Tongue (tissue), 1 donor: ENCODE measurements at regions not wholly inside any gene's neighbourhood (a gene's known extent, or its start where the extent isn't known, plus 50 kb on each side); places are given as distances from the start of the nearest gene placed in this dataset.

ENCODE experiments used
- DNase-seq: peaks from one replicate; pipeline ENCODE4 v3.0.0-alpha.2; 2015

DNA sequence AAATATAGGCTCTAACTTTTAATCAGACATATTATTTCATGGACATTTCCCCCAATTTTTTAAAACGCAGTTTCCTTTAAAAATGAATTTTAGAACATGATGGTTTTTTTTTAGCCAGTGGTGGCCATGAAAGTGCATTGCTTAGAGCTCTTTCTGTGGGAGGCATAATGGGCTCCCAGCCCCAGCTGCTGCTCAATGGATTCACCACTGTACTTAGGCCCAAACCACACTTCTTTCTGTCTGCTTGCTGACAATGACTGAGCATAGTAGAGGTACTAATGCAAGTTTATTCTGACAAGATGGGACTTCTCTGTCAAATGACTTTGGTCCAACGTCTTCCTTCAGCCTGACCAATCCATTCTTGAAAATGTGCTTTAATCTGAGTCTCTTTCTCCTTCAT lies 400.2 kb upstream of the GRIA3 start:
- no peak for DNase-seq

DNA sequence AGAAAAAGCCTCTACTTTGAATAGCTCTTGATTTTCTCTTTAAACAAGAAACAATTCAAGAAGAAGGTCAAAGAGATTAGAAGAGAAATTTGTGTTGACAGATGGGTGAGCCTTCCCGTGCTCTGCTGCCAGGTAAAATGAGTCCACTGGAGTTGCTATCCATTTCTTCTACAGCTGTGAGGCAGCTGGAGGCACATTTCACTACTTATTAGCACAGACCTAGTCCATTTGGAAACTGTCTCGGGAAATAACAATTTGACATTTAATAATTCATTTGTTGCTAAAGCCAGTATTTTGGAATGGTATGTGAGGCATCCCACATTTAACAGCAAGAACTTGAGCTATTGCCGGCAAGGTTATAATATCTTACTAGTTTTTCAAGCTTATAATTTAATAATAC lies 396.8 kb upstream of the GRIA3 start:
- no peak for DNase-seq

DNA sequence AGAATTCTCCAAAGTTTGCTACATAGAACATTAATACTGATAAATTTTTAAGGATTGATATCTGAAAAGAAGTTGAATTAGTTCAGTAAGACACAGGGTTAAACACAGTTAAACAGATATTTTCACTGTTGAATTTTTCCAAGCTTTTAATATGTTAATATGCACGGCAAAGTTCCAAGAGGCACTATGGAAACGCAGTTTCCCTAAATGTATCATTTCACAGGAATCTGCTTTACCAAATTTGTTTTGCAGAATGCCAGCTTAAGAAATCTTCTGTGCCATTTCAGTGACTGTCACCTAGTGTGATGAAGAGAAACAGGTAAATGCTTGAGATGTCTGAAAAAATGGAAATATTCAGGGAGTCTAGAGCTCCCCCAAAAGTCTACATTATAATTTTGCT lies 395.9 kb upstream of the GRIA3 start:
- DNase-seq: no peak

DNA sequence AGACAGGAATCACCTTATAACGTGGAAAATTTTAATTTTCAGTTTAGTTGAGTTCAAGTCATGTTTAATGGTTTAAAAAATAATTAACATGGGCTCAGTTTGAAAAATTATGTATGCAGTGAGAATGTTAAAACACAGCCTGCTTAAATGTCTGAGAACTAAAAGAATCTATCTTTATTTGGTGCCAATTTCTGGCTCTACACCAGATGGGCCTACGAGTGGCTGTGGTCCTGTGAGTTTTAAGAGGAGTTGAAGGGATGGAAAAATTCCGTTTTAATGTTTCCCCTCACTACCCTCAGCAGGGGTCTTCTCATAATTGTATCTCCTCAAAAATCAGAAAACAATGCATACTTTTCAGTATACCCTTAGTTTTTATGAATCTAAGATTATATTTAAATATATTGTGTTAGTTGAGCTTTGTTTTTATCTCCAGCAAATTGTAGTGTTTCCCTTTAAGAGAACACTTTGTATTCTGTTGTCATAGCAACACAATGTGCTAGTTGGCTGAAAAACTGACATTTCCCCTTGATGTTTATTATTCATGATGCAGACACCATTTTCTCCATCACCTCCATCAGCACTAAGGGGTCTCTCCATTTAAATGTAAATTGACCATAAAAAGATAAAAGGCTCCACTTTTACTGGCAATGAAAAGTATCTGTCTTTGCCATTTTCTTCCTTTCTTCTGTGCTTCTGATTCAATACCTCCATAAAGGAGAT lies 393.5 kb upstream of the GRIA3 start:
- no peak for DNase-seq

DNA sequence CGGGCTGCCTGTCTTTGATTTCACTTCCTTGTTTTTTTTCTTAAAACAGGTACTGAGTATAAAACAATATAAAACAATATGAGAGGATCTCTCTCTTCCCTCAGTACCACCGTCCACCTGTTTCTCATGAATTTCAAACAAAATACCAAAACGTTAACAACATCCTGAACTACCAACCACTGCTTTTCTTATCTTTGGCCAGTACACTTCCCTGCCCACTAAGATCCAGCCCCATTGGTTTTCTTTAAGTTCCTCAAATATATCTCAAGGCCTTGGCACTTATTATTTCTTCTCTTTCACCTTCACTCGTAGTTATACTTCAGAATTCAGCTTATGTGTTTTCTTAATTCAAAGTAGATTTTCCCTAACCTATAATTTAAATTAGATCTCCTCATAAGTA lies 370.2 kb upstream of the GRIA3 start:
- DNase-seq: no peak

DNA sequence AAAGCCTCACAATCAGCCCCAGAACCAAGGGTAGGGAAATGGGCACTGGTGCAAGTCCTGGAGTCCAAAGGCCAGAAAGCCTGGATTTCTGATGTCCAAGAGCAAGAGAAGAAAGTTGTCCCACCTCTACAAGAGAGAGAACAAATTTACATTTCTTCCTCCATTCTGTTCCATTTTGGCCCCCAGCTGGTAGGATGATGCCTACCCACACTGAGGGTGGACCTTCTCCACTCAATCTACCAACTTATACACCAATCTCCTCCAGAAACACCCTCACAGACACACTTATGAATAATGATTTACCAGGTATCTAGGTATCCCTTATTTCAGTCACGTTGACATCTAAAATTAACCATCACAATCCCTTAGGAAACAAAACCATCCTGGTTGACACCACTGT lies 367.8 kb upstream of the GRIA3 start:
- no peak for DNase-seq

DNA sequence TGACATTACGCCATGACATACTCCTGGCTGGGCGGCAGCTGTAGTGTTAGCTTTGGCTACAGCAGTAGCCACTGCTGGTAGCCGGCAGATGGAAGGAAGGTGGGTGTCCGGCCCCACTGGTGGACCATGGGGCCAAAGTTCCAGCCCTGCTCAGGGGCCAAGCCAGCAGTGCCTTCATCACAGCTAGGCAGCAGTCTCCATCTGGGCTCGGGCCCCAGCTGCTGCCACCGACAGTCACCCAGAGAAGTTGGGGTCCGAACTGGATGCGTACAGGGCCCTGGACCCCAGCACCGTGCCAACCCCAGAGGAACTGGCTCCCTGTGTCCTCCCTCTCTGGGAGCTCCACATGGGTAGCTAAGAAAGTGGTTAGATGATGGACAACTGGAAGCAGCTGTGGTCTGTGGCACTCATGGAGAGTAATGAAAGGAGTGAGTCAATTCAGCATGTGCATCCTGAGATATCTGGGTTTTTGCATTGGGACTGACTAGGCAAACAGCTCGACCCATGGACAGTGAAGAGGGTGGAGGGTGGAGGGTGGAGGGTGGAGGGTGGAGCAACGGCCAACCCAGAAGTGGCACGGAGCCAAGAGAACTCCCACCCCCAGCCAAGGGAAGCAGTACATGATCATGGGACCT lies 366.6 kb upstream of the GRIA3 start:
- DNase-seq: no peak

DNA sequence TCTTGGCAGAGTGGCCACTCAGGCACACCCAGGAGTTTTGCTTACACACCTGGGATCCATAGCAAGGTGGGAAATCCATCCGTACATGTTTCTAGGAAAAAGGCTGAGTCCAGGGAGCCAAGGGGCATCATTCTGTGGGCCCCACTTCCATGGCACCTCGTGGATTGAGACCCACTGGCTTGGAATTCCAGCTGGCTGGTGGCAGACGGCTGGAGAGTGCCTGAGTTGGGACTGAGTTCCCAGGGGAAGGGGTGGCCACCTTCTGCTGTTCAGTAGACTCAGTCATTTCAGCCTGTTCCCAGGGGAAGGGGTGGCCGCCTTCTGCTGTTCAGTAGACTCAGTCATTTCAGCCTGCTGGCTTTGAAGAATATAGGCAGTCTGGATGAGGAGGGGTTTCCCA lies 366.0 kb upstream of the GRIA3 start:
- no peak for DNase-seq

DNA sequence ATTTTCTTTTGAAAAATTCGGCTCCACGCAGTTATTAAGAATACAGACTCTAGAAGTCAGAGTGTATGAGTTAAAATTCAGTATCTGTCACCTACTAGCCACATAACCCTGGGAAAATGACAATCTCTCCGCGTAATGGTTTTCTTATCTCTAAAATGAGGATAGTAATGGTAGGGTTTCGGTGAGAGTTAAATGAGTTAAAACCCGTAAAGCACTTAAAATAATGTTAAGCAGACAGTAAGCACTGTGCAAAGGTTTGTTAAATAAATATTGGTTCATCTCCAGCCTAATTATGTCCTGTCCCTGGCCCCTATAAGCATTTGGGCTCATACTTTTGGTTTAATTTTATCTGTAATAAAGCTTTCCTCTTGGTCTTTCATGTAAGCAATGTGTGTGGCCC lies 350.8 kb upstream of the GRIA3 start:
- no peak for DNase-seq

DNA sequence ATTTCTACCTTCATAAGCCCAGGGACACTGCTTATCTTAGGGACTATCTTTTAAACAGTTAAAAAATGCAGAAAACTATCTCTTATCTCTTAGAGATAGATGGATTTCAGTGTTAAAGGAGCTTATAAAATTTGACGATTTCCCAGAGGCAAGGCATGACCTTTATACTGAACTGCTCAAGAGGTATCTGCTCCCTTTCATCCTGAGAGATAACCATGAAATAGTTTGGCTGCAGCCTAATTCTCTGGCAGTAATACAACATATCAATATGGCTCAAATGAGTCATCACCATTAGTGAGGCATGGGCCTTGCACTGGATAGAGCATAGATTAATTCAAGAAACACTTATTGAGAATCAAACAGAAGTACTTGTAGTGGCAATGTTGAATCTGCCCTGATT lies 348.2 kb upstream of the GRIA3 start:
- DNase-seq: no peak

DNA sequence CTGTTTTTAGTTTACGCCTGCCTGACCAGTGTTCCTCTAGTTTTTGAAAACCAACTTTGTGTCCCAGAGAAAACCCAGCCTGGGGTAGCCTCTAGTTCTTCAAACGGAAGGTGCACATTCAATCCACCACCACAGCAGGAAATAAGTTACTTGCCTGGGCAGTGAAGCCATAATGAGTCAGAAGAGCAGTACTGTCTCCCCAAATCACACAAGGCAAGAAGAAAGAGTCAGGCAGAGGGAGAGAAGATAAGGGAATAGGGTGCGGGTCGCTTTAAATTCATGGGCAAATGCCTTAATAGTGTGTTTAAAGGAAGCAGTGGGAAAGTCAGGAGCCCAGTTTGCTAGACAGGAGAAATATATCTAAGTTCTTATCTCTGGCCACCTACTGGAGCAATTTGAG lies 333.8 kb upstream of the GRIA3 start:
- DNase-seq: no peak

DNA sequence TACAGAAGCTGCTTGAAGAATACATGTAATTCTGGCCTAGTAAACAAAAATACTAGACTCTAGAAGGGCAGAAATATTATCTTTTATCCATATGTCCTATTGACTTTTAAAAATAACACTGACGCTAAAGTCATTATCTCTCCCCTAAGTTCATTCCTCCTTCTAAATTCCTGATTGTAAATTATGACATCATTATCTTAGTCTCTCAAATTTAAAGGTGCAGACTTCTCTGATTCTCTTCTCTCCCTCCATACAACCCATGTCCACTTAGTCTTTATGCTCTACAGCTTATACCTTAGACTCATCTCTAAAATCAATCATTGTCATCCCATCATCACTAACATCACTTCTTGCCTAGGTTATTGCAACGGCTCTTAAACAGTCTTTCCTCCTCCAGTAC lies 327.9 kb upstream of the GRIA3 start:
- DNase-seq: no peak

DNA sequence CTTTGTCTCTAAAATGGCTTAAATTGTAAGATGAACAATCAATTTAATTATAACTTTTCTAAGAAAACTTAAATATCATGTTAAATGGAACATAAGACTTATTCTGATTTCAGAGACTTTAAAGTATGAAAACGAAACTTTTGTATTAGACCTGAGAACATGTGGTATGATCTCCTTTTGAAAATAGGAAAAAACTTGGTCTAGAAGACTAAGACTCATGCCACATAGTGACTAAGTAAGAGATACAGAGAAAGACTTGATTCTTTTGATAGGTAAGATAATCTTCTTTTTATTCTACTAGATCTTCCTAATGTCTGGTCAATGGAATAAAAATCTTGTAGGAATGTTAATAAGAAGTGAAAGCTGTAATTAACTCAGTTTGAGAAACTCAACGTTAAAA lies 326.3 kb upstream of the GRIA3 start:
- no peak for DNase-seq

DNA sequence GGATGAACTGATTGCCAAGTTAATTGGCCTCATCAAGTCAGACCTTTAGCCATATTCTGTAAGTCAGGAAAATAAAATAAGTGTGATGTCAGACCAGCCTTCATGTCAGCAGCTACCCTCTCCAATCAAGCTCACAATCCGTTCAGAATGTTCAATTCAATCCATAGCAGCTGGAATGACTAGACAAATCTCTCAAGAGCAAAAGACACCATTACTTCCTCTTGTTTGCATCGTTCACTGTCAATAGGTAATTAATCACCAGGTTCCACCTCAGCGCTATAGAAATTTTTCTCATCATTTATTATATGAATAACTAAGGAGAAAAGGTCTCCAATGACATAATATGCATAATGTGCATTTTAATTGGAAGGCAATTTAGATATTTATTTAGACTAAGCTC lies 321.0 kb upstream of the GRIA3 start:
- DNase-seq: no peak

DNA sequence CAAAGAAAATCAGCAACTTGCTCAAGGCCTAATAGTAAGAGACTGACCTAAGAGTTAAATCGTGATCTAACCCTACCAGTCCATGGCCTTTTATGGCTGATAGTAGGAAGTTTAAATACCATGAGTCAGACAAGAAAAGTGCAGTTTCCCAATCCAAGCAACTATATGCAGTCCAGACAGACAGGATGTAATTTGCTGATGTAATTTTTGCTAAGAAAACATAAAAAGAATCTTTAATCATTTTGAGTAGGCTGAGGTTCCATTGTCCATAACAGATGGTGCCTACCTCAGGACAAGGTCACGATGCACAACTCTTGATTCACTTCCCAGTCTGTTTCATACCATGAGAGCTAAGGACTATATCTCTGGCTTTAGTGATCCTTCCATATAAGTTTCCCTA lies 317.5 kb upstream of the GRIA3 start:
- no peak for DNase-seq

DNA sequence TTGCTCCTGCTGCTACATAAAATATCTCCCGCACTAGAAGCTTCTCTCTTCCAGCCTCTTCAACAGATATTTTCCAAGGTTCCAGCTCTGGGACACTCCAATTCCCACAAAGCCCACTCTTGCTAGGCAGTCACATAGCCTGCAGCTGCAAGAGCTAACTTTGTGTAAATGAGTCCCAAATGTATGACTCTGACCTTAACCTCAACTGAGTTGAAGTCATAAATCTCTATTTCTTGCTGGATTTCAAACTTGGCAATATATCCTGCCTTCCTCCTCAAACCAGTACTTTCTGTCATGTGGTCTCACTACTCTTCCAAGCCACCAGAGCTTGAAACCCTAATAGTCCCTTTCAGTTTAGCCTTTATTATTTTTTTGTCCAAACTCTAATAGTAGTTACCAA lies 315.4 kb upstream of the GRIA3 start:
- DNase-seq: peak; percentile 5

DNA sequence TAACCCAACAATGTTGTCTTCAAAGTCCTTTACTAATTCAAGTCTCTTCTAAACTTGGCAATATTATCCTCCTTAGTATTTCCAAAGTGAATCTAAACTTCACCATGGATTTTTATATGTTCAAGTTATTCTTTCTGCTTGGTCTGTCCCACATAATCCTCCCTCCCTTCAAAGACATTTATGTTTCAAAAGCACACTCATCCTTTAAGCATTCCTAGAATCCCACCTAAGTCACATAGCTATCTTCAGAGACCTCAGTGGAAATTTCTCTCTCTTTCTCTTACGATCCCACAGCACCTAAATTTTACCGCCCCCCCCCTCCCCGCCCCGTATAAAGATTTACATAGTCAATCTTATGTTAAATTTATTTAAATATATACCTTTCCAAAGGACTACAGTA lies 314.9 kb upstream of the GRIA3 start:
- no peak for DNase-seq

DNA sequence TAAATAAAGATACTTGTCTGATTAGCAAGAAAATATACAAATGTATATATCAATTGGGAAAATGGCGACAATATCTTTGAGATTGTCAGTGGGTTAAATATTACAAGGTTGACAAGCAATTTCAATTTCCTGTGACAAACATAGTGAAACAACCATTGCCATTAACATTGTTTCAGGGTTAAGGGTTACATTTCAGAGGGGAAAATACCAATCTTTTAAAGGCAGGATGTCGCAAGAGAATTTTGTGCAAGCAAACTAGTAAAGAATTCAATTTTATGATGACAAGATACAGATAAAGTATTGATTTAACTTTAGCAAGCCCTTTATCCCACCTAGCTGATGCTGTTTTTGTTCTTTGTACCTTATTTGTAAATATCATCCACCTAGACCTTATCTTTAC lies 305.8 kb upstream of the GRIA3 start:
- DNase-seq: no peak

DNA sequence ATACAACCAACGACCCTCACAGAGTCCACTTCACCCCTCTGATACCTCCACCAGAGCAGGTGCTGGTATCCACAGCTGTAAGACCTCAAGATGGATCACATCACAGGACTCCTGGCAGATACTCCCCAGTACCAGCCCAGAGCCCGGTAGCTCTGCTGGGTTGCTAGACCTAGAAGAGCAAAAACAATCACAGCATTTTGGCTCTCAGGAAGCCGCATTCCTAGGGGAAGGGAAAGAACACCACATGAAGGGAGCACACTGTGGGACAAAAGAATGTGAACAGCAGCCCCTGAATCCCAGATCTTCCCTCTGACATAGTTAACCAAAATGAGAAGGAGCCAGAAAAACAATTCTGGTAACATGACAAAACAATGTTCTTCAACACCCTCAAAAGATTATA lies 303.1 kb upstream of the GRIA3 start:
- DNase-seq: no peak

DNA sequence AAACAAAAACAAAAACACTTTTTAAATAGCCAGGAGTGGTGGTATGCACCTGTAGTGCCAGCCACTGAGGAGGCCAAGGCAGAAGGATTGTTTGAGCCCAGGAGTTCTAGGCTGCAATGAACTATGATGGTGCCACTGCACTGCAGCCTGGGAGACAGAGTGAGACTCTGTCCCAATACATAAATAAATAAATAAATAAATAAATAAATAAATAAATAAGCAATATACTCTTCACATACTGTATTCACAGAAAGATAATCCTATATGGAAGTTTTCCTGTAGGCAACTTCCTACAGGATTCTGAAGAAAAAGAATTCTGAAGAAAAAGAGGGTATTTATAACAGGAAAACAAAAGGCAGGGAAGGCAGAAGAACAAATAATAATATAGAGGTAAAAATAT lies 293.3 kb upstream of the GRIA3 start:
- no peak for DNase-seq

DNA sequence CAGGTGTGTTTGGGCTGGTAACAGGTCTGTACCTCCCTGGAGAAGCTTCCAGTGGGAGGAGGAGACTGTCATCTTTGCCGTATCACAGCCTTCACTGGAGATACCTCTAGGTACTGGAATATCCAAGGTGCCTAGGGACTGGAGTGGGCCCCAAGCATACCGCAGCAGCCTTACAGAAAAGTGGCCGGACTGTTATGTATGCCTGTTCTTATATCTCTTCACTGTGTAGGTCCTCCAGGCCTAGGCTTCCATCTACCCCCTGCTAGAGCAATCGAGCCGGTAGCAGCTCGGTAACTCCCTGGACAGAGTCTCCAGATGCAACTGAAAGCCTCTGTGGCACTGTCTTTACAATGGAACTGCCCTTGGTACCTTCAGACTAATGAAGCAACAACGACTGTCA lies 277.4 kb upstream of the GRIA3 start:
- DNase-seq: no peak

DNA sequence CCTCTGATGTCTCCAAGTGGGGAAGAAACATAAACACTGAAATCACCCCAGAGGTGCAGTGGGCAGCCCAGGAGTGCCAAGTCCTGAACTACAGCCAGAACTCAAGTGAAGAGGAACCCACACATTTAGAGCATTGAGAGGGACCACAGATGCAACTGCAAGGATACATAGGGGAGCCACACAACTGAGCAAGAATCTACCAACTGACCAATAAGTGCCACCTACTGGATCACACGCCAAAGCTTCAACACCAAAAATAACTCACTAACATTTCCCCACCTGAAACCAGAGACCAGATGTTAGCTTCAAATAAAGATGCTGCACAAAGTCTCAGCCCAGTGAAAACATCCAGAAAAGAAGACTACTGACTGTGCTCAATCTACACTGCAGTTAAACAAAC lies 276.7 kb upstream of the GRIA3 start:
- DNase-seq: no peak

DNA sequence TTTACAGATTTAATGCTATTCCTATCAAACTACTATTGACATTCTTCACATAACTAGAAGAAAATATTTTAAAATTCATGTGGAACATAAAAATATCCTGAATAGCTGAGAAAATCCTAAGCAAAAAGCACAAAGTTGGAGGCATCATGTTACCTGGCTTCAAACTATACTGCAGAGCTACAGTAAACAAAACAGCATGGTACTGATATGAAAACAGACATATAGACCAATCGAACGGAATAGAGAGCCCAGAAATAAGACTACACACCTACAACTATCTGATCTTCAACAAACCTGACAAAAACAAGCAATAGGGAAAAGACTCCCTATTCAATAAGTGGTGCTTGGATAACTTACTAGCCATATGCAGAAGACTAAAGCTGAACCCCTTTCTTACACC lies 273.4 kb upstream of the GRIA3 start:
- DNase-seq: no peak

DNA sequence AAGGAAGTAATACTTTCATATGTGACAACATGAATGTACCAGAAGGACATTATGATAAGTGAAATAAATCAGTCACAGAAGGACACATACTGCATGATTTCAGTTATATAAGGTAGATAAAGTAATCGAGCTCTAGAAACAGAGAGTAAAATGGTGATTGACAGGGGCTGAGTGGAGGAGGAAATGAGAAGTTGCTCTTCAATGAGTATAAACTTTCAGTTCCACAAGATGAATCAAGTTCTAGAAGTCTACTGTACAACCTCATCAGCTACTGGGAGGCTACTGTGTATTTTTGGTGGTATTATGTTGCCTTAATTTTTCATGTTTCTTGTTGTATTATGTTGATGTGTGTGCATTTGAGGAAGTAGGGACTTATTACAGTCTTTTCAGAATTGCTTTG lies 270.9 kb upstream of the GRIA3 start:
- no peak for DNase-seq

DNA sequence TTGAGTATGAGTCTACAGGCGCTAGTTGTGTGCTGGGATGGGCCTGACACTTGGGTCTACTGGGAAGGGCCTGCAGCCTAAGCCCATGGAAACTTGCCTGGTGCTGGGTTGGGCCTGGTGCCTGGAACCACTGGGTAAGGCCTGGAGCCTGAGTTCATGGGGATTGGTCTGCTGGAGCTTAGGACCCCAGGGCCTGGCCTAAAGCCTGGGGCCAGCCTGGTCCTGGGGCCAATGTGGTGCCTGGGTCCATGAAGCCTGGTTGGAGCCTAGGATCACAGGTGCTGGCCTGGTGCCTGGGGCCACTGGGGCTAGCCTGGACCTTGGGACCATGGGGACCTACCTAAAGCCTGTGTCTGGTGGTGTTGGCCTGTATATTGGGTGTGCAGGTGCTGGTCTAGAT lies 270.3 kb upstream of the GRIA3 start:
- no peak for DNase-seq
